ENCODE measurements at regions not wholly inside any gene's neighbourhood (a gene's known extent, or its start where the extent isn't known, plus 50 kb on each side); places are given as distances from the start of the nearest gene placed in this dataset.

DNA sequence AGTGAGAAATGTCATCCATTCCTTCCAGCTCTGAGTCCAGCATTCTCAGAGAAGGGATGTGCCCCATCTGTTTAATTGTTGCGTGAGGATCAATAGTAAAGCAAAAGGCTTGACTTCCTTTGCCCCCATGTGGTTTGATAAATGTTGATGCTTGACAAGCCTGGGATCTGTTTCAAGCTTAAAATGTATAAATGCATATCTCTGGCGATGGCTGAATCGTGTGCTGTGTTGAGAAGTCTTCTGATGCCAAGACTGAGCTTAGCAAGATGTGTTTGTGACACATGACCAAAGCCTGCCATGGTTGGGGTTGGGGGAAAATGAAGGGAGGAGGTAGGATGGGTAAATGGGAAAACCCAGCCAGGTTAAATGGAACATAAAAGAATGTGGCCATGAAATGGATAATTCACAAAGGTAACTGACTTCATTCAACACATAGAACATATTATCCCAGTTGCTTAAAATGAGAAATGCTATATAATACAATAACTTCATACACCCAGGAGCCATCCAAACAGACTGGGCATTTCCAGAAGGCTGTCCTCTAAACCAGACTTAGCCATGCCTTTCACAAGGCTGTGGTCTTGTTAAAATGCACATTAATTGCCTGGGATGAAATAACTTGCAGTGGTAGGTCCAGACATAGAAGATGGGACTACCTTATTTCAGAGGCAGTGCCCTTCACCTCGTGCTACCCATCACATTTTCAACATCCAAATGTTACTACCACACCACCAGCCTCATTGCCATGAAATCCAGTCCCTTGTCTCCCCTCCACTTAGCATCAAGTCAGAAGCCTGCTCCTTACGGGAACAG lies 147.3 kb upstream of the PDE1C start:
- 62% methylated on average over 5 of the region's 5 CpGs for WGBS
- DNase-seq (ENCODE audit: low spot score) = no peak

DNA sequence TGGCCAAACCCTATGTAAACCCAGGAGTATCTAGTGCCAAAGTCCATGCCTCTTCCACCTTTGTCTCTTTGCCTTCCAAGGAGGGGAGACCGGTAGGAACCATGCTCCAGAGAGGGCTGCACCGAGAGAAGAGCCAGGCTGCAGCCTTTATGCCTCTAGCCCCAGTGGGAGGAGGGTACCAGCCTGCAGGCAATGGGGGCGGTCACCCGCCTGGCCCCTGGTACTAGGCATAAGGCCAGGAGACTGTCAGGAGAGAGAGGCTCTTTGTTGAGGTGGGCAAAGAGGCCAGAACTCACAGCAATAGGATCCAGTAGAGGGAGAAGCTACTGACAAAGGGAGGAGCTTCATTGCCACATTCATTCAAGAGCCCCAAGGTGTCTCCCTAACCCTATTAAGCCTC lies 146.6 kb upstream of the PDE1C start:
- Histone ChIP-seq H3K27me3 (ENCODE audit: control insufficient read depth in 4 of 4, insufficient read depth in 4 of 4, low read length in 3 of 4) (no peaks in the 10 kb centered on the region), H3K9me3 (ENCODE audit: control insufficient read depth in 4 of 4, low read length in 3 of 4) (no peaks in the 10 kb centered on the region), H3K4me1 (ENCODE audit: control insufficient read depth in 4 of 4, insufficient read depth in 4 of 4, low read length in 3 of 4) (no peaks in the 10 kb centered on the region), H3K4me3 (ENCODE audit: low read depth in 1 of 3, low read length in 3 of 3) (no peak overlapping the region), H3K36me3 (ENCODE audit: control insufficient read depth in 4 of 4, insufficient read depth in 3 of 4, low read depth in 1 of 4, low read length in 3 of 4) (no peaks in the 10 kb centered on the region), H3K27ac (ENCODE audit: low read depth in 1 of 2, low read length in 2 of 2) (no peak overlapping the region), H3K9ac (ENCODE audit: low read depth in 1 of 2, low read length in 2 of 2) (no peak overlapping the region)
- WGBS = 78% methylated on average over 4 of the region's 4 CpGs
- DNase-seq (ENCODE audit: low spot score) = peak; percentile 23
- TF ChIP-seq HNF4G (IDR thresholded peaks at IDR 0.05) = no peak
- TF ChIP-seq YY1 (IDR thresholded peaks at IDR 0.05) = no peak
- TF ChIP-seq, protein P1, sequence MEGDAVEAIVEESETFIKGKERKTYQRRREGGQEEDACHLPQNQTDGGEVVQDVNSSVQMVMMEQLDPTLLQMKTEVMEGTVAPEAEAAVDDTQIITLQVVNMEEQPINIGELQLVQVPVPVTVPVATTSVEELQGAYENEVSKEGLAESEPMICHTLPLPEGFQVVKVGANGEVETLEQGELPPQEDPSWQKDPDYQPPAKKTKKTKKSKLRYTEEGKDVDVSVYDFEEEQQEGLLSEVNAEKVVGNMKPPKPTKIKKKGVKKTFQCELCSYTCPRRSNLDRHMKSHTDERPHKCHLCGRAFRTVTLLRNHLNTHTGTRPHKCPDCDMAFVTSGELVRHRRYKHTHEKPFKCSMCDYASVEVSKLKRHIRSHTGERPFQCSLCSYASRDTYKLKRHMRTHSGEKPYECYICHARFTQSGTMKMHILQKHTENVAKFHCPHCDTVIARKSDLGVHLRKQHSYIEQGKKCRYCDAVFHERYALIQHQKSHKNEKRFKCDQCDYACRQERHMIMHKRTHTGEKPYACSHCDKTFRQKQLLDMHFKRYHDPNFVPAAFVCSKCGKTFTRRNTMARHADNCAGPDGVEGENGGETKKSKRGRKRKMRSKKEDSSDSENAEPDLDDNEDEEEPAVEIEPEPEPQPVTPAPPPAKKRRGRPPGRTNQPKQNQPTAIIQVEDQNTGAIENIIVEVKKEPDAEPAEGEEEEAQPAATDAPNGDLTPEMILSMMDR (IDR thresholded peaks at IDR 0.05; ENCODE audit: low read depth, low read length, missing input control) = no peak
- no peak for TF ChIP-seq TAF1 (conservative IDR thresholded peaks at IDR 0.05)
- no peak for TF ChIP-seq RXRA (IDR thresholded peaks at IDR 0.05)
- no peak for TF ChIP-seq GABPA (IDR thresholded peaks at IDR 0.05 in 1 of 2, conservative IDR thresholded peaks at IDR 0.05 in 1 of 2)
- TF ChIP-seq, protein P2, sequence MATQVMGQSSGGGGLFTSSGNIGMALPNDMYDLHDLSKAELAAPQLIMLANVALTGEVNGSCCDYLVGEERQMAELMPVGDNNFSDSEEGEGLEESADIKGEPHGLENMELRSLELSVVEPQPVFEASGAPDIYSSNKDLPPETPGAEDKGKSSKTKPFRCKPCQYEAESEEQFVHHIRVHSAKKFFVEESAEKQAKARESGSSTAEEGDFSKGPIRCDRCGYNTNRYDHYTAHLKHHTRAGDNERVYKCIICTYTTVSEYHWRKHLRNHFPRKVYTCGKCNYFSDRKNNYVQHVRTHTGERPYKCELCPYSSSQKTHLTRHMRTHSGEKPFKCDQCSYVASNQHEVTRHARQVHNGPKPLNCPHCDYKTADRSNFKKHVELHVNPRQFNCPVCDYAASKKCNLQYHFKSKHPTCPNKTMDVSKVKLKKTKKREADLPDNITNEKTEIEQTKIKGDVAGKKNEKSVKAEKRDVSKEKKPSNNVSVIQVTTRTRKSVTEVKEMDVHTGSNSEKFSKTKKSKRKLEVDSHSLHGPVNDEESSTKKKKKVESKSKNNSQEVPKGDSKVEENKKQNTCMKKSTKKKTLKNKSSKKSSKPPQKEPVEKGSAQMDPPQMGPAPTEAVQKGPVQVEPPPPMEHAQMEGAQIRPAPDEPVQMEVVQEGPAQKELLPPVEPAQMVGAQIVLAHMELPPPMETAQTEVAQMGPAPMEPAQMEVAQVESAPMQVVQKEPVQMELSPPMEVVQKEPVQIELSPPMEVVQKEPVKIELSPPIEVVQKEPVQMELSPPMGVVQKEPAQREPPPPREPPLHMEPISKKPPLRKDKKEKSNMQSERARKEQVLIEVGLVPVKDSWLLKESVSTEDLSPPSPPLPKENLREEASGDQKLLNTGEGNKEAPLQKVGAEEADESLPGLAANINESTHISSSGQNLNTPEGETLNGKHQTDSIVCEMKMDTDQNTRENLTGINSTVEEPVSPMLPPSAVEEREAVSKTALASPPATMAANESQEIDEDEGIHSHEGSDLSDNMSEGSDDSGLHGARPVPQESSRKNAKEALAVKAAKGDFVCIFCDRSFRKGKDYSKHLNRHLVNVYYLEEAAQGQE (IDR thresholded peaks at IDR 0.05) = no peak
- no peak for TF ChIP-seq JUND (IDR thresholded peaks at IDR 0.05)
- no peak for TF ChIP-seq RAD21 (IDR thresholded peaks at IDR 0.05)
- no peak for TF ChIP-seq NR2F2 (IDR thresholded peaks at IDR 0.05)
- TF ChIP-seq FOXA1 (IDR thresholded peaks at IDR 0.05) = no peak
- no peak for TF ChIP-seq FOXA2 (IDR thresholded peaks at IDR 0.05)
- no peak for TF ChIP-seq EGR1 (IDR thresholded peaks at IDR 0.05; ENCODE audit: low read depth in 2 of 2)
- TF ChIP-seq, protein P3, sequence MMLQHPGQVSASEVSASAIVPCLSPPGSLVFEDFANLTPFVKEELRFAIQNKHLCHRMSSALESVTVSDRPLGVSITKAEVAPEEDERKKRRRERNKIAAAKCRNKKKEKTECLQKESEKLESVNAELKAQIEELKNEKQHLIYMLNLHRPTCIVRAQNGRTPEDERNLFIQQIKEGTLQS (IDR thresholded peaks at IDR 0.05) = no peak

More for the DNA sequence above, 147.3 kb upstream of the PDE1C start:
- Histone ChIP-seq H3K36me3 (ENCODE audit: control insufficient read depth in 4 of 4, insufficient read depth in 3 of 4, low read depth in 1 of 4, low read length in 3 of 4) (no peaks in the 10 kb centered on the region), H3K4me3 (ENCODE audit: low read depth in 1 of 3, low read length in 3 of 3) (no peak overlapping the region), H3K9ac (ENCODE audit: low read depth in 1 of 2, low read length in 2 of 2) (no peak overlapping the region), H3K27me3 (ENCODE audit: control insufficient read depth in 4 of 4, insufficient read depth in 4 of 4, low read length in 3 of 4) (no peaks in the 10 kb centered on the region), H3K27ac (ENCODE audit: low read depth in 1 of 2, low read length in 2 of 2) (no peak overlapping the region), H3K4me1 (ENCODE audit: control insufficient read depth in 4 of 4, insufficient read depth in 4 of 4, low read length in 3 of 4) (no peaks in the 10 kb centered on the region), H3K9me3 (ENCODE audit: control insufficient read depth in 4 of 4, low read length in 3 of 4) (no peaks in the 10 kb centered on the region)
- TF ChIP-seq GABPA (IDR thresholded peaks at IDR 0.05 in 1 of 2, conservative IDR thresholded peaks at IDR 0.05 in 1 of 2) (no peak), RAD21 (IDR thresholded peaks at IDR 0.05) (no peak), TAF1 (conservative IDR thresholded peaks at IDR 0.05) (no peak), YY1 (IDR thresholded peaks at IDR 0.05) (no peak), JUND (IDR thresholded peaks at IDR 0.05) (no peak), SP1 (IDR thresholded peaks at IDR 0.05) (no peak)
- TF ChIP-seq, protein P1 (IDR thresholded peaks at IDR 0.05; ENCODE audit: low read depth, low read length, missing input control) = no peak
- TF ChIP-seq, protein P2 (IDR thresholded peaks at IDR 0.05) = no peak
